TTC549 (cell line): ENCODE measurements at regions not wholly inside any gene's neighbourhood (a gene's known extent, or its start where the extent isn't known, plus 50 kb on each side); places are given as distances from the start of the nearest gene placed in this dataset.
A peak's percentile ranks its signal among the peaks of the same experiment; 100 is the strongest.
"Not testable (repeated sequence)": the region's sequence is repeated elsewhere in the genome, so short reads cannot be mapped to it uniquely, and the experiment has no call there.

ENCODE experiments used
- FAIRE-seq: peaks from 2 replicates; lab custom pipeline; 2012; peaks lifted over from hg19 to GRCh38; lab: Jason Lieb, UNC

DNA sequence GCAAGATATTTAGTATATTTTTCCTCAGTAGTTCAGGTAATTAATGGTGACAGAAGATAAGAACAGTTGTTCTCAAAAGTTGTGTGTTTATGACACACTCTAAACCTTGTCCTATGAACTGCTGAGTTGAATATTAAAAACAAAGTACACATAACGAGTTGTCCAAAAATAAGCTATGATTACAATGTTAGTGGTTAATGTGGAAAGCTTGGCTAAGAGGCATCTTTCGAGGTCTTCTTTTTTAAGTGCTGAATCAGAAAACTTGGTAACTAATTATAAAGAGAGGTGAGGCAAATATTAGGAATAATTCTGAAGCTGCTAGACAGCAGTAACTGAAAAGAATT lies 1088.7 kb downstream of the SUCLG1 start:
- FAIRE-seq = no peak

DNA sequence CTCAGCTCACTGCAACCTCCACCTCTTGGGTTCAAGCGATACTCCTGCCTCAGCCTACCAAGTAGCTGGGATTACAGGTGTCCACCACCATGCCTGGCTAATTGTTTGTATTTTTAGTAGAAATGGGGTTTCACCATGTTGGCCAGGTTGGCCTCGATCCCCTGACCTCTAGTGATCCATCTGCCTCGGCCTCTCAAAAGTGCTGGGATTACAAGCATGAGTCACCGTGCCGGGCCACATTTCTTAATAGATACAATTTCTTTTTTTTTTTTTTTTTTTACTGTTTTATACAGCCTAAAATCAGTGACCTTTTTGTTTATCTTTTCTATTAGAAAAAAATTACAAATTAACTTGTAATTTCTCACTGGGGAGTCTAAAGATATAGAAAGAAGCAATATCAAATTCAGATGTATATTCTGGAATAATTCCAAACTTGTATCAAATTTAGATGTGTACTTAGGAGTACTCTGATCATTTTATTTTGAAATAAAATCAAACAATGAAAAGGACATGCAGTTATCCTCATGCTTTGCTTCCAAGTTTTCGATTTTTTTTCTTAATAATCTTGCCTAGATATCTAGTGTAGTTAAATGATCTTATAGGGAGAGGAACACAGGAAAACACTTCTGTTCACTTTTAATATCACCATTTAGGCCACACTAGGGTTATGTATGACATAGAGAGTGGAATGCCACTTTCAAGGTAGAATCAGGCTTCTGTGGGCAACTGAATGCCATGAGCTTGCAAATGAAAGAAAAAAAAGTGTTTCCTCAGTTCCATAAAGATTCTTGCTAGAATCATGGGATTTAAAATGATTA lies 1089.3 kb downstream of the SUCLG1 start:
- no peak for FAIRE-seq

DNA sequence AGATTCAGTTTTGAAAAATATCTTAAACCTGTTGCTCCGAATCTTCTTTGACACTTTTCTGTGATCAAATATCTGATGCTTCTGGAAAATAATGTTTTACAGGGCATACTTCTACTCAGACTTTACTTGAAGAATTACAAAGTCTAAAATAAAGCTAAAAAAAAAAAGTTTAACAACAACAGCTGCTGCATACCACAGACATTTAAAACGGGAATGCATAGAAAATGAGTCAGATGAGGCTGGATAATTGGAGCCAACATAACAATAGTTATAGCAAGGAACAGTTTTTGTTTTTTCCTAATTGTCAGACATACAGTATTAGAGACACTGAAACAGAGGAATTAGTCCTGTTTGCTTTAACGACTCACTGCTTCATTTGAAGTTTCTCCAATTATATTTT lies 1090.2 kb downstream of the SUCLG1 start:
- FAIRE-seq = no peak

DNA sequence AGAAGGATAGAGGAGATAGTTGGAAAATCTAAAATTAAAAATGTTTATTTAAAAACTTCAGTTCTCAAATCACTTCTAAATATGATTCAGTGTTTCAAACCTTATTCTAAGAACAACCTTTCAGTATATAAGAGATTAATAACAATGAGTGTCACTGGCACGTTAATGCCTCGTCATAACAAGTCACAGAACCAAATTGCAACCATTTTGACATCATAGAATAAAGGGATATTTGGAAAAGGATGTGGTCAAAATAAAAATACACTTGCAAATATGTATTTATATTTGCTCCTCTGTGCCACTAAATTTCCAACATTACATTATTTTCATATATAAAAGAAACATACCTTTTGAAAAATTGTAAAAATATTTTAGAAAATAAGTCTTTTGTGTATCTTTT lies 1090.6 kb downstream of the SUCLG1 start:
- no peak for FAIRE-seq

DNA sequence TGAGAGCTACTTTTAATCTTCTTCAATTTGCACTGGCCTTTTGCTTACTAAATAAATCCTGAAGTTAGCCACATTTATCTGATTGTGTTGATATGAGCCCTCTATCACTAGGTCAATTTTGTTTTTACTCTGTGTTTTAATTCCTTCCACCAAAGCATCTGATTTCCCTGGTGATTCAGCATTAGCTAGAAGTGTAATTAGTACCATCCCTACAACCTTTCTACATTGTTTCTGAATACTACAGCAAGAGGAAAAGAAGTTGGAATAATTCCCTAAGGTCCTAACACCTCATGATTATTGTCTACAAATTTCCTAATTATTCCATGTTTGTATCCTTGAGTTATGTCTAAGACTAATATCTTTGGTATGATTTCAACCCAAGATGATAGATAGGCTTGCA lies 1093.6 kb downstream of the SUCLG1 start:
- FAIRE-seq = no peak

- no peak for FAIRE-seq
Observed at GRCh38 chr2:83364264-83364663, 1094.8 kb downstream of the SUCLG1 start.

DNA sequence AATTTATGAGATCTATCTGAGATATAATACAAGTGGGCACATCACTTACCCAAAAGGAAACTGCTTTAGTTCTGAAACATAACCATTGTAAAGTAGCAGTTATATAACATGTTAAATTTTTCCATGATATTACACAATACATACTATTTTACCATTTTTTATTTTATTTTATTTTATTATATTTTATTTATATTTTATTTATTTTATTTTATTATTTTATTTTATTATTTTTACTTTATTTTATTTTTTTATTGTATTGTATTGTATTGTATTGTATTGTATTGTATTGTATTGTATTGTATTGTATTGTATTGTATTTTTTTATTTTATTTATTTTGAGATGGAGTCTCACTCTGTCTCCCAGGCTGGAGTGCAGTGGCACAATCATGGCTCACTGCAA lies 1095.9 kb downstream of the SUCLG1 start:
- peak; percentile 89 for FAIRE-seq

DNA sequence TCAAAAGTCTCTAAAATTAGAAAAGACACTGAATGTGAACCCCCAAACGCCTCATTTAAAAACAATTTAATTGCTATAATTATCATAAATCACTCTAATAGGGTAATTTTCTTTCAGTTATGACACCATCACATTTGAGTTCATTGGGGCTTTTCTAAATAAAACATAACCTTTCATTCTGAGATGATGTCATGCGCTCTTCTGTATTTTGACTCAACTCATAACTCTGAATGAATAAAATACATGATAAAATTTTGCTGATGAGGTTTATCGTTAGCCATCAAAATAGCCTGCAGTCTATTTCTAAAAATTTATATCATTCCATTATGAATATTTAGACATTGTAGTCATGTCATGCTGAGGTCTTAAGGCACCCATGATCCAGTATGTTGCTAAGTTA lies 1099.7 kb downstream of the SUCLG1 start:
- no peak for FAIRE-seq

- no peak for FAIRE-seq
Observed at GRCh38 chr2:83342860-83343329, 1116.2 kb downstream of the SUCLG1 start.

DNA sequence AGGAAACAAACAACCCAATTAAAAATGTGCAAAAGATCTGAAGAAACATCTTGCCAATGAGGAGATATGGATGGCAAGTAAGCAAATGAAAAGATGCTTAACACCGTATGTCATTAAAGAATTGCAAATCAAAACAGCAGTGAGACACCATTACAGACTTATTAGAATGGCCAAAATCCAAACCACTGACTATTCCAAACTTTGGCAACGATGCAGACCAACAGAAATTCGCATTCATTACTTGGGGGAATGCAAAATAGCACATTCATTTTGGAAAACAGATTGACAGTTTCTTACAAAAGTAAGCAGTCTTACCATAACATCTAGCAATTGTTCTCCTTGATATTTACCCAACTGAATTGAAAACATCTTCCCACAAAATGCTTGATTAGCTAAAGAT lies 1118.7 kb downstream of the SUCLG1 start:
- FAIRE-seq = no peak

GRCh38 chr2:83339942-83340341 lies 1119.1 kb downstream of the SUCLG1 start:
- not testable (repeated sequence) for FAIRE-seq

- no peak for FAIRE-seq
Observed at GRCh38 chr2:83331810-83332209, 1127.3 kb downstream of the SUCLG1 start.

GRCh38 chr2:83323038-83323437 lies 1136.0 kb downstream of the SUCLG1 start:
- FAIRE-seq = no peak

GRCh38 chr2:83320053-83320452 lies 1139.0 kb downstream of the SUCLG1 start:
- no peak for FAIRE-seq

DNA sequence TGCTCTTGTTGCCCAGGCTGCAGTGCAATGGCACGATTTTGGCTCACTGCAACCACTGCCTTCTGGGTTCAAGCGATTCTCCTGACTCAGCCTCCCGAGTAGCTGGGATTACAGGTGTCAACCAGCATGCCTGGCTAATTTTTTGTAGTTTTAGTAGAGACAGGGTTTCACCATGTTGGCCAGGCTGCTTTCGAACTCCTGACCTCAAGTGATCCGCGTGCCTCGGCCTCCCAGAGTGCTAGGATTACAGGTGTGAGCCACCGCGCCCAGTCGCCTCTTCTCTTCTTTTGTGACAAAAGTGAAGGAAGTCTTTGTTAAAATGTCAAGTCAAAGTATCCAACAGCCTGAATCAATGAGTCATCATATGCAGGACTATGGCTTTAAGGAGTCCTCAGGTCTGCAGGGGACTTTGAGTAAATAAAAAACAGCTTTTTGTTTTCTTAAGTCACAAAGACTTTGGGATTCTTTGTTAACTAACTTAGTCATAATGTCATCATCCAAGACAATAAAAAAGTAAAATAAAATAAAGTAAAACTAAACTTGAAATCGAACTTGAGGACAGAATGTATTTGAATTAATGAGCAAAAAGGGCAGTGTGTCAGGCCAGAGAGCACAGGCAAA lies 1153.2 kb downstream of the SUCLG1 start:
- FAIRE-seq = no peak

DNA sequence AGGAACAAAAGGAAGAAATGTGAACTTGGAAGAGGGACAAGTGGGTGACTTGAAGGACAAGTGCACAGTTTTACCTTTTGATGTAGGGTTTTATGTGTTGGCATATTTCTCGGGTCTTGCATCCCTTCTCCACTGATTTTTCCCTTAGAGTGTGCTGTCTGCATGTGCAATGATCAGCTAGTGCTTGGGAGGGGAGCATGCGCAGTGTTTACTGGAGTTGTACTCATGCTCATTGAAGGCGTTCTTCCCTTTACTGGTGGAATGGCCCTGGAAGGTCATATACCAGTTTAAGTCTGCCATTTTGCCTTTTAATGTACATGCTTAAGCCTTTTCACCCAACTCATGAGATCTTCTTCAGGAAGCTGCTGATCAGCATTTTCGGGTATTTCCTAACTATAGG lies 1168.0 kb downstream of the SUCLG1 start:
- no peak for FAIRE-seq

DNA sequence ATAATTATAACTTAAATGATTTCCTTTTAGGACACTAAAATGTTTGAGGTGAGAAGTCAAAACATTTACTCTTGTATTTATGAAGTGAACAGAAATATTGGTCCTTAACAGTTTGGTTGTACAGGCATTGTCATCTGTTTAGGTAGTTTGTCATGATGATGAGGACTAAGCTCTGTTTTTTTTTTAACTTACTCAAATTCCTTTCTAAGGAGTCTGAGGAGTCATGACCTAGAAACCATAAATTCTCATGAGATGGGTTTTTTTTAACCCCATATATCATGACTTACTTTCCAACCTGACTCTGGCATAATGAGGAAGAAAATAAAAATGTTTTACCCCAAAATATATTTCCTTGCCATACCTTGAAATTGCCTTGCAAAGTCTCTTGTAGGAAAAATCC lies 1176.2 kb downstream of the SUCLG1 start:
- FAIRE-seq = no peak

DNA sequence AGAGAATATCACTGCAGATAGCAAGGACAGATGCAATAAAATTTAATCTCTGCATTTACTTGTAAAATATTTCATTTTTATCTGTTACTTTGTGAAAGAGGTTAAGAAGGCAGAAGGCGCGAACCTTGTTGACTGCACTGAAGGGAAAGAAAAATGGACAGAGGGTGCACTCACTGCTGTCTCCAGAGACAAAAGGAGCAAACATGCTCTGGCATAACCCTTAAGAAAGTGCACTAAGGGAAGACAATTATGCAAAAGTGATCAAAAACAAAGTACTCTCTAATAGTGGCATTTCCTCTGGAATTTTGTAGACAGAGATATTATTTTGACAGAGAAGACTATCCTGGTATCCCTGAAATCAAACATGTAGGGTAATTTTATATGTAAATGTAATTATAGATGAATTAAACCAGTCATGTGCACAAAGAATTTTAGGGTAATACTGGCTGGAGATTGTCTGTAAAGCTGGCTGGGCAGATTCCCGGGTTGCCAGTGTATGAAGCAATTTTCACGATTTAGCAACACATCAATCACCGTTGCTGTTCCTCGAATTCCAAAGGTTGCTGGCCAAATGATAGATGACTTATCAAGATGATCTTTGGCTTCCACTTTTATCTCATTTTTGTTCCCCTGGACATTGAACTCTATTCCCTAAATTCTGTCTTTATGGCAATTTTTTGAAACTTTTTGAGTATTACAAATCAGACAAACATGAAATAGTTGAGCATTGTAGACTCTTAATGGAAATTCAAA lies 1176.9 kb downstream of the SUCLG1 start:
- FAIRE-seq = no peak

GRCh38 chr2:83280391-83280790 lies 1178.7 kb downstream of the SUCLG1 start:
- FAIRE-seq = no peak

DNA sequence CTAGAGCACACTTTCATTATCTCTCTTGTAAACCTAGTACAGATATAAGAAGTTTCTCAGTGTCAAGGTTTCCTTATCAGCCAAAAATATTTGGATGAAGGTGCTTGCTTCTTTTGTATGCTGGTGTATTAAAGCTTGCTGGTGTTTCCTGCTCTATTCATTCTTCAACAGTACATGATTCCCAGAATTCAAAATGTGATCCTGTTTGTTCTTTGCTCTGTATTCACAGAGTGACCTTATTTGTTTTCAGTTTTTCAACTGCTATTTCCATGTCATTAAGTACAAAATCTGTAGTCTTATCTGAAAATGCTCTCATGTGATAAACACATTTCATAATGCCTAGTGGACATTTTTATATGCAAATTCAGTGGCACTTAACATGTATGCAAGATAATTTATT lies 1185.8 kb downstream of the SUCLG1 start:
- FAIRE-seq = no peak

- FAIRE-seq = no peak
Observed at GRCh38 chr2:83261591-83262136, 1197.4 kb downstream of the SUCLG1 start.

- no peak for FAIRE-seq
Observed at GRCh38 chr2:83253848-83254247, 1205.2 kb downstream of the SUCLG1 start.

- no peak for FAIRE-seq
Observed at GRCh38 chr2:83251321-83251872, 1207.7 kb downstream of the SUCLG1 start.
